H9 (cell line): ENCODE measurements at regions not wholly inside any gene's neighbourhood (a gene's known extent, or its start where the extent isn't known, plus 50 kb on each side); places are given as distances from the start of the nearest gene placed in this dataset.

ENCODE experiments used
- DNase-seq: peaks from one replicate; pipeline ENCODE4 v3.0.0-alpha.2; 2017
- H2AFZ ChIP-seq: one replicate; pipeline ENCODE4 v1.6.1; 2013; ENCODE audit warnings: mild to moderate bottlenecking, low read length, control low read depth, moderate library complexity
- H2AK5ac ChIP-seq: 2 replicates; pipeline ENCODE4 v1.6.1; 2013; ENCODE audit warnings: low read length, control low read depth, mixed read lengths; ENCODE audit not compliant: insufficient read length
- H2BK120ac ChIP-seq: one replicate; pipeline ENCODE4 v1.6.1; 2013; ENCODE audit warnings: low read depth, mild to moderate bottlenecking, low read length, control low read depth, inconsistent platforms; ENCODE audit not compliant: poor library complexity, severe bottlenecking
- H2BK12ac ChIP-seq: 2 replicates; pipeline ENCODE4 v1.6.1; 2013; ENCODE audit warnings: low read length, control low read depth, mixed read lengths, low read depth; ENCODE audit not compliant: insufficient read length
- H2BK15ac ChIP-seq: 2 replicates; pipeline ENCODE4 v1.6.1; 2013; ENCODE audit warnings: low read depth, low read length, control low read depth
- H2BK20ac ChIP-seq: one replicate; pipeline ENCODE4 v1.6.1; 2013; ENCODE audit warnings: low read depth, mild to moderate bottlenecking, low read length, control low read depth, inconsistent platforms; ENCODE audit not compliant: poor library complexity, severe bottlenecking
- H2BK5ac ChIP-seq: 2 replicates; pipeline ENCODE4 v1.6.1; 2013; ENCODE audit warnings: low read length, control low read depth, mixed read lengths; ENCODE audit not compliant: insufficient read length
- H3K14ac ChIP-seq: 2 replicates; pipeline ENCODE4 v1.6.1; 2013; ENCODE audit warnings: low read length, control low read depth; ENCODE audit not compliant: insufficient read depth
- H3K18ac ChIP-seq: 2 replicates; pipeline ENCODE4 v1.6.1; 2013; ENCODE audit warnings: low read depth, mild to moderate bottlenecking, mixed read lengths, low read length, control low read depth; ENCODE audit not compliant: insufficient read length
- H3K23ac ChIP-seq: 2 replicates; pipeline ENCODE4 v1.6.1; 2013; ENCODE audit warnings: low read length, control low read depth, mixed read lengths, low read depth; ENCODE audit not compliant: insufficient read length
- H3K23me2 ChIP-seq: 2 replicates; pipeline ENCODE4 v1.6.1; 2013; ENCODE audit warnings: low read depth, mild to moderate bottlenecking, mixed read lengths, low read length, control low read depth; ENCODE audit not compliant: insufficient read length, poor library complexity, severe bottlenecking
- H3K27ac ChIP-seq: 2 replicates; pipeline ENCODE4 v1.5.1; 2013; ENCODE audit warnings: low read length, control low read depth, mixed read lengths, low read depth; ENCODE audit not compliant: insufficient read length
- H3K27me3 ChIP-seq: 2 replicates; pipeline ENCODE4 v1.6.1; 2013; ENCODE audit warnings: low read length, control low read depth, inconsistent platforms; ENCODE audit not compliant: insufficient read depth
- H3K4ac ChIP-seq: 2 replicates; pipeline ENCODE4 v1.6.1; 2013; ENCODE audit warnings: low read depth, mild to moderate bottlenecking, control low read depth, inconsistent platforms, low read length, moderate library complexity
- H3K4me1 ChIP-seq: 2 replicates; pipeline ENCODE4 v1.6.1; 2013; ENCODE audit warnings: low read length, control low read depth, inconsistent platforms; ENCODE audit not compliant: insufficient read depth
- H3K4me2 ChIP-seq: 2 replicates; pipeline ENCODE4 v1.6.1; 2013; ENCODE audit warnings: low read length, control low read depth, mixed read lengths; ENCODE audit not compliant: insufficient read length, insufficient read depth
- H3K56ac ChIP-seq: 2 replicates; pipeline ENCODE4 v1.6.1; 2013; ENCODE audit warnings: low read depth, mild to moderate bottlenecking, mixed read lengths, low read length, control low read depth; ENCODE audit not compliant: insufficient read length
- H3K79me1 ChIP-seq: 2 replicates; pipeline ENCODE4 v1.6.1; 2013; ENCODE audit warnings: low read depth, mild to moderate bottlenecking, moderate library complexity, low read length, control low read depth, inconsistent platforms; ENCODE audit not compliant: insufficient read depth, poor library complexity, severe bottlenecking
- H3K79me2 ChIP-seq: 2 replicates; pipeline ENCODE4 v1.6.1; 2013; ENCODE audit warnings: low read length, control low read depth, inconsistent platforms; ENCODE audit not compliant: insufficient read depth
- H3K9ac ChIP-seq: 2 replicates; pipeline ENCODE4 v1.6.1; 2013; ENCODE audit warnings: low read length, control low read depth, mixed read lengths; ENCODE audit not compliant: insufficient read length; ENCODE audit errors: extremely low read depth
- H3K9me3 ChIP-seq: one replicate; pipeline ENCODE4 v1.6.1; 2013; ENCODE audit warnings: low read depth, low read length, inconsistent platforms; ENCODE audit not compliant: control insufficient read depth
- H3T11ph ChIP-seq: one replicate; pipeline ENCODE4 v1.6.1; 2013; ENCODE audit warnings: mild to moderate bottlenecking, low read length, control low read depth, inconsistent platforms
- H4K20me1 ChIP-seq: one replicate; pipeline ENCODE4 v1.6.1; 2013; ENCODE audit not compliant: control insufficient read depth, insufficient read length, insufficient read depth
- H4K5ac ChIP-seq: 2 replicates; pipeline ENCODE4 v1.6.1; 2013; ENCODE audit warnings: low read depth, mild to moderate bottlenecking, mixed read lengths, low read length, control low read depth; ENCODE audit not compliant: insufficient read length
- H4K8ac ChIP-seq: replicated peaks from 2 replicates; pipeline ENCODE4 v1.6.1; 2013; ENCODE audit warnings: low read length, control low read depth, mixed read lengths, low read depth; ENCODE audit not compliant: insufficient read length
- H4K91ac ChIP-seq: 2 replicates; pipeline ENCODE4 v1.6.1; 2013; ENCODE audit warnings: low read depth, mild to moderate bottlenecking, moderate library complexity, mixed read lengths, low read length, control low read depth; ENCODE audit not compliant: insufficient read length
- H3K27ac Mint-ChIP-seq, 3 experiments: 2 replicates in 2 of 3; 3 replicates in 1 of 3; pipeline ENCODE4 v1.8.0; 2020 to 2021; ENCODE audit warnings: mixed read lengths in 3 of 3, mild to moderate bottlenecking in 1 of 3, moderate library complexity in 1 of 3
- H3K27me3 Mint-ChIP-seq: 2 replicates; pipeline ENCODE4 v1.8.0; 2021; ENCODE audit warnings: low read depth, mild to moderate bottlenecking, moderate library complexity, mixed read lengths
- H3K36me3 Mint-ChIP-seq, 3 experiments: 2 replicates in 2 of 3; 3 replicates in 1 of 3; pipeline ENCODE4 v1.8.0; 2020 to 2021; ENCODE audit warnings: low read depth in 3 of 3, mixed read lengths in 3 of 3; ENCODE audit not compliant: insufficient read depth in 1 of 3
- H3K4me1 Mint-ChIP-seq, 2 experiments: 2 replicates each; pipeline ENCODE4 v1.8.0; 2020; ENCODE audit warnings: mixed read lengths in 2 of 2
- H3K4me3 Mint-ChIP-seq, 2 experiments: 2 replicates in 1 of 2; 3 replicates in 1 of 2; pipeline ENCODE4 v1.8.0; 2020 to 2021; ENCODE audit warnings: mild to moderate bottlenecking in 2 of 2, mixed read lengths in 2 of 2, moderate library complexity in 1 of 2
- H3K9me3 Mint-ChIP-seq, 2 experiments: 2 replicates in 1 of 2; 3 replicates in 1 of 2; pipeline ENCODE4 v1.8.0; 2020; ENCODE audit warnings: mild to moderate bottlenecking in 2 of 2, mixed read lengths in 2 of 2, moderate library complexity in 1 of 2
- WGBS: extraction: QIAGEN DNeasy Blood & Tissue Kit; methylation state at CpG from one replicate; pipeline ENCODE4 v1.1.7; 2013; ENCODE audit warnings: missing lambda C conversion rate, low lambda C conversion rate, mixed read lengths; ENCODE audit not compliant: insufficient read length; ENCODE audit errors: extremely low coverage; 5-methylcytosine and 5-hydroxymethylcytosine counted together
- TF ChIP-seq, protein P1 (sequence below): fragments of 200-600 bp; sonication (generic); conservative IDR thresholded peaks from 3 replicates; pipeline ENCODE4 v1.8.0; 2021; ENCODE audit warnings: antibody characterized with exemption, mild to moderate bottlenecking

DNA sequence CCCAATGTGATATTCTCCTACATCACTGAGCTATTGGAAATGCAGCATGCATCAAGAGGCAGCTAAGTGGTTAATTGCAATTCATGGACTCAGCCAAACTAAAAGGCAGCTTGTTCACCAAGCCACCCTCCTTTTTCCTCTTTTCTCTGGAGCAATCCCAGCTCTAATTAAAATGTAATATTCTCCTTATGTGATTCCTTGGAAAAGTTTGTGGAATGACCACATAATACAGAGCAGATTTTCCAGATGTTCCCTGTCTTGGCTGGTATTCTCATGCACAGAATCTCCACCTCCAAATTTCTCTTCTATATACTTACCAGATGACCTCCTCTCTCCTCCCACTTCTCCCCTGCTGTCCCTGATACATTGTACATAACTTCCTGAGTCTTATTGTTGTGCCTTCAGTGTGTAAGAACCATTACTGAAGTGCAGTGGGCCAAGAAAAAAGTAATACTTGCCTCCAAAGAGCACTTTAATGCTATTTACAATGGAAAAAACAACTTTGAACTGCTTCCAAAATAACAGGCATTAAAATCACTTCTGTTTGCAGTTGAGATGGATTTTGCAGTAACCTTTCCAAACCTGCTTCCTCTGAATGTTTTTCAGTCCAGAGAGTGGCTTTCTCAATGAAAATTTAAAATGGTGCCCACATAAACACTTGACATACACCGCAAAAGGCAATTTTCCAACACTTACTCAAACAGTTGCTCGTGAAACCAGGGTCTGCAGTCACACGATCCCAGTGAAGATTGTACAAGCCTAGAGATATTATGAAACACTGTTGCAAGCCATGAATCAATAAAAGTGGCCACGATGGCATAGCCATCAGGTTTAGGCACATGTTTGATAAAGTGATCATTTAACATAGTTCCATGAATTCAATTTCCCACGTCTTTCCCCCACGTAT, 258.0 kb downstream of the MTX2 start:
- Histone ChIP-seq H2BK12ac (no peak overlapping the region), H3K14ac (no peak overlapping the region), H2BK20ac (no peak overlapping the region), H3K23me2 (no peaks in the 10 kb centered on the region), H3K4me2 (no peak overlapping the region), H3K18ac (no peak overlapping the region), H4K8ac (no peak overlapping the region), H3K9me3 (no peaks in the 10 kb centered on the region), H3T11ph (no peak overlapping the region), H3K23ac (no peak overlapping the region), H3K4me1 (no peaks in the 10 kb centered on the region), H4K5ac (no peak overlapping the region), H4K20me1 (no peaks in the 10 kb centered on the region), H3K27ac (no peak overlapping the region), H3K56ac (no peak overlapping the region), H4K91ac (no peak overlapping the region), H2BK5ac (no peak overlapping the region), H2AK5ac (no peak overlapping the region), H3K79me1 (no peaks in the 10 kb centered on the region), H3K79me2 (no peaks in the 10 kb centered on the region), H3K4ac (no peak overlapping the region), H3K9ac (no peak overlapping the region), H2AFZ (no peak overlapping the region), H2BK15ac (no peak overlapping the region), H3K27me3 (peaks cover 2% of the 10 kb centered on the region; the same call in 1 of the 2 replicates), H2BK120ac (no peak overlapping the region)
- Mint-ChIP-seq H3K9me3 (no peaks in the 10 kb centered on the region), H3K4me3 (no peak overlapping the region), H3K27ac (no peak overlapping the region), H3K4me1 (peaks cover 9 to 11% of the 10 kb centered on the region in 2 experiments), H3K36me3 (no peaks in the 10 kb centered on the region), H3K27me3 (peaks cover 84% of the 10 kb centered on the region)
- WGBS: no CpG with 5 or more reads among the region's 6 CpGs
- DNase-seq: no peak
- TF ChIP-seq, protein P1, sequence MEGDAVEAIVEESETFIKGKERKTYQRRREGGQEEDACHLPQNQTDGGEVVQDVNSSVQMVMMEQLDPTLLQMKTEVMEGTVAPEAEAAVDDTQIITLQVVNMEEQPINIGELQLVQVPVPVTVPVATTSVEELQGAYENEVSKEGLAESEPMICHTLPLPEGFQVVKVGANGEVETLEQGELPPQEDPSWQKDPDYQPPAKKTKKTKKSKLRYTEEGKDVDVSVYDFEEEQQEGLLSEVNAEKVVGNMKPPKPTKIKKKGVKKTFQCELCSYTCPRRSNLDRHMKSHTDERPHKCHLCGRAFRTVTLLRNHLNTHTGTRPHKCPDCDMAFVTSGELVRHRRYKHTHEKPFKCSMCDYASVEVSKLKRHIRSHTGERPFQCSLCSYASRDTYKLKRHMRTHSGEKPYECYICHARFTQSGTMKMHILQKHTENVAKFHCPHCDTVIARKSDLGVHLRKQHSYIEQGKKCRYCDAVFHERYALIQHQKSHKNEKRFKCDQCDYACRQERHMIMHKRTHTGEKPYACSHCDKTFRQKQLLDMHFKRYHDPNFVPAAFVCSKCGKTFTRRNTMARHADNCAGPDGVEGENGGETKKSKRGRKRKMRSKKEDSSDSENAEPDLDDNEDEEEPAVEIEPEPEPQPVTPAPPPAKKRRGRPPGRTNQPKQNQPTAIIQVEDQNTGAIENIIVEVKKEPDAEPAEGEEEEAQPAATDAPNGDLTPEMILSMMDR: no peak
